ENCODE measurements at regions not wholly inside any gene's neighbourhood (a gene's known extent, or its start where the extent isn't known, plus 50 kb on each side); places are given as distances from the start of the nearest gene placed in this dataset.

- Histone ChIP-seq H3K4me3 (no peak overlapping the region), H3K27me3 (ENCODE audit: insufficient read depth) (no peaks in the 10 kb centered on the region), H3F3A (replicated peaks; ENCODE audit: low read depth) (no peaks in the 10 kb centered on the region), H3K36me3 (ENCODE audit: insufficient read depth) (no peaks in the 10 kb centered on the region), H3K4me1 (ENCODE audit: insufficient read depth) (no peaks in the 10 kb centered on the region), H3K79me2 (replicated peaks; ENCODE audit: insufficient read depth) (no peaks in the 10 kb centered on the region), H3K27ac (ENCODE audit: low read depth) (no peak overlapping the region), H4K20me1 (replicated peaks; ENCODE audit: insufficient read depth) (no peaks in the 10 kb centered on the region), H2AFZ (no peak overlapping the region), H3K4me2 (no peak overlapping the region), H3K9me2 (ENCODE audit: insufficient read depth) (no peaks in the 10 kb centered on the region)
- Mint-ChIP-seq H3K27ac (no peak overlapping the region), H3K36me3 (ENCODE audit: low read depth) (no peaks in the 10 kb centered on the region), H3K27me3 (ENCODE audit: insufficient read depth, low read depth, poor library complexity) (no peaks in the 10 kb centered on the region), H3K4me1 (no peaks in the 10 kb centered on the region), H3K9me3 (peaks cover 8% of the 10 kb centered on the region), H3K4me3 (no peak overlapping the region)
- TF ChIP-seq EZH2phosphoT487 (IDR thresholded peaks at IDR 0.05; ENCODE audit: unreplicated experiment) (no peak), ZNF462 (CRISPR knock-in tag; IDR thresholded peaks at IDR 0.05) (no peak), EZH2 (IDR thresholded peaks at IDR 0.05; ENCODE audit: low read depth, unreplicated experiment) (no peak), CREB1 (CRISPR knock-in tag; IDR thresholded peaks at IDR 0.05; ENCODE audit: low read depth) (no peak), STAT1 (IDR thresholded peaks at IDR 0.05; ENCODE audit: unreplicated experiment) (no peak), NANOG (IDR thresholded peaks at IDR 0.05; ENCODE audit: borderline replicate concordance) (no peak), ZNF331 (CRISPR knock-in tag; IDR thresholded peaks at IDR 0.05; ENCODE audit: low read depth) (no peak), REST (IDR thresholded peaks at IDR 0.05; ENCODE audit: unreplicated experiment) (no peak), POLR2AphosphoS5 (IDR thresholded peaks at IDR 0.05; ENCODE audit: low read depth) (no peak), CTCF (conservative IDR thresholded peaks at IDR 0.05; ENCODE audit: low read depth in 2 of 2) (no peak), JUNB (IDR thresholded peaks at IDR 0.05; ENCODE audit: unreplicated experiment) (no peak), ZNF114 (CRISPR knock-in tag; IDR thresholded peaks at IDR 0.05) (no peak), ETS1 (IDR thresholded peaks at IDR 0.05) (no peak)
- DNase-seq (ENCODE audit: low spot score), result no peak
- no peak for ATAC-seq
Observed at GRCh38 chr20:7627734-7628663, 312.3 kb downstream of the HAO1 start.

All from GM23338 (cell line).